K562 (cell line): ENCODE measurements at regions not wholly inside any gene's neighbourhood (a gene's known extent, or its start where the extent isn't known, plus 50 kb on each side); places are given as distances from the start of the nearest gene placed in this dataset.

ENCODE experiments used
- ATAC-seq: fragments of 200-7000 bp; cut with Tn5 transposase; 3 replicates; pipeline ENCODE4 v1.9.1; 2020; ENCODE audit warnings: moderate library complexity
- BruUV-seq: library from RNA; stranded (reverse); fragments of 400-500 nt; replicated peaks from 2 replicates; lab custom pipeline; 2021; lab: Mats Ljungman, UMichigan
- CTCF ChIA-PET: fragments of 300-600 bp; formaldehyde crosslinking; extraction: SDS; loops from one replicate; lab custom pipeline; 2021; ENCODE audit warnings: low intra/inter-chr PET ratio; lab: Yijun Ruan, JAX
- POLR2A ChIA-PET: fragments of 300-600, 350-650 bp; sonication (Branson Sonifier 250); formaldehyde crosslinking; extraction: SDS; loops from one replicate; lab custom pipeline; 2021; ENCODE audit warnings: antibody characterized with exemption, inconsistent platforms; lab: Yijun Ruan, JAX
- DNase-seq, 4 experiments: peaks; one replicate each; pipeline versions ENCODE4 v3.0.0 to v3.0.0-alpha.2; 2011 to 2018; ENCODE audit warnings: low spot score in 3 of 4, mixed read lengths in 3 of 4; ENCODE audit errors: extremely low read depth in 1 of 4
- FAIRE-seq: peaks from 2 replicates; lab custom pipeline; 2011; peaks lifted over from hg19 to GRCh38; lab: Jason Lieb, UNC
- H2AFZ ChIP-seq: 2 replicates; pipeline ENCODE4 v1.6.0; 2011; ENCODE audit warnings: low read depth, low read length, control low read depth, inconsistent platforms
- H3K27ac ChIP-seq: fragments of 200-600 bp; 3 replicates; pipeline ENCODE4 v1.8.0; 2011; ENCODE audit warnings: low read depth, mild to moderate bottlenecking, control low read depth, inconsistent platforms, low read length, moderate library complexity, mixed read lengths; ENCODE audit errors: extremely low read depth
- H3K27me3 ChIP-seq, 2 experiments: fragments of 300-600 bp in 1 of 2; 2 replicates in 1 of 2; 3 replicates in 1 of 2; pipeline versions ENCODE4 v1.6.0 to v1.8.0; 2011; ENCODE audit warnings: inconsistent platforms in 2 of 2, low read length in 2 of 2, mild to moderate bottlenecking in 1 of 2, mixed read lengths in 1 of 2, moderate library complexity in 1 of 2; ENCODE audit not compliant: control insufficient read depth in 2 of 2, insufficient read depth in 2 of 2
- H3K36me3 ChIP-seq: fragments of 300-600 bp; 3 replicates; pipeline ENCODE4 v1.8.0; 2011; ENCODE audit warnings: mild to moderate bottlenecking, low read length, inconsistent platforms; ENCODE audit not compliant: control insufficient read depth, insufficient read depth
- H3K4me1 ChIP-seq, 2 experiments: fragments of 200-600 bp in 1 of 2; replicated peaks in 1 of 2; 2 replicates in 1 of 2; 3 replicates in 1 of 2; pipeline versions ENCODE4 v1.5.1 to v1.8.0; 2011; ENCODE audit warnings: inconsistent platforms in 2 of 2, low read length in 2 of 2, mild to moderate bottlenecking in 1 of 2, mixed read lengths in 1 of 2, moderate library complexity in 1 of 2; ENCODE audit not compliant: control insufficient read depth in 2 of 2, insufficient read depth in 2 of 2
- H3K4me2 ChIP-seq: 2 replicates; pipeline ENCODE4 v1.6.1; 2011; ENCODE audit warnings: low read length, control low read depth, inconsistent platforms, mixed read lengths; ENCODE audit not compliant: insufficient read depth
- H3K4me3 ChIP-seq: fragments of 200-600 bp; sonication (generic), shearing (Covaris generic); 2 replicates; pipeline ENCODE4 v1.5.1; 2016; ENCODE audit warnings: control low read depth, inconsistent platforms
- H3K79me2 ChIP-seq: fragments of 200-600 bp; 3 replicates; pipeline ENCODE4 v1.8.0; 2011; ENCODE audit warnings: low read length, inconsistent platforms; ENCODE audit not compliant: control insufficient read depth, insufficient read depth
- H3K9ac ChIP-seq, 2 experiments: 2 replicates each; pipeline versions ENCODE4 v1.6.0 to v1.6.1; 2011; ENCODE audit warnings: low read depth in 2 of 2, low read length in 2 of 2, control low read depth in 1 of 2, inconsistent platforms in 1 of 2, mild to moderate bottlenecking in 1 of 2, mixed read lengths in 1 of 2; ENCODE audit not compliant: insufficient read depth in 1 of 2
- H3K9me1 ChIP-seq: one replicate; pipeline ENCODE4 v1.6.0; 2011; ENCODE audit warnings: inconsistent platforms, mild to moderate bottlenecking, low read length, moderate library complexity; ENCODE audit not compliant: control insufficient read depth, insufficient read depth
- H3K9me3 ChIP-seq: replicated peaks from 2 replicates; pipeline ENCODE4 v1.5.1; 2011; ENCODE audit warnings: low read depth, low read length, inconsistent platforms; ENCODE audit not compliant: control insufficient read depth, insufficient read depth
- H4K20me1 ChIP-seq: replicated peaks from 2 replicates; pipeline ENCODE4 v1.6.1; 2011; ENCODE audit warnings: low read length, inconsistent platforms, mixed read lengths; ENCODE audit not compliant: control insufficient read depth, insufficient read depth
- DMBX1 ChIP-seq: fragments of 250-450 bp; sonication (Bioruptor Pico); IDR thresholded peaks from 2 replicates; pipeline ENCODE4 v1.8.0; 2022; ENCODE audit warnings: inconsistent platforms, mild to moderate bottlenecking, moderate library complexity, borderline replicate concordance
- GABPA ChIP-seq: fragments of 200-800 bp; sonication (Bioruptor generic); conservative IDR thresholded peaks from 2 replicates; pipeline ENCODE4 v1.6.1; 2016; ENCODE audit warnings: low read depth, missing genetic modification characterization, missing compliant biosample characterization
- MAFK ChIP-seq: IDR thresholded peaks from 2 replicates; pipeline ENCODE4 v1.6.1; 2011; ENCODE audit warnings: low read length, improper control_type of control experiment
- NFXL1 ChIP-seq: fragments of 450-650 bp; formaldehyde crosslinking; IDR thresholded peaks from 2 replicates; pipeline ENCODE4 v1.4.0; 2021; ENCODE audit warnings: mild to moderate bottlenecking
- SPI1 ChIP-seq: IDR thresholded peaks from 2 replicates; pipeline ENCODE4 v1.6.1; 2011; ENCODE audit warnings: low read depth, low read length, control low read depth, borderline replicate concordance
- TAF15 ChIP-seq: fragments of 200-400 bp; formaldehyde crosslinking; IDR thresholded peaks from 2 replicates; pipeline ENCODE4 v1.6.1; 2017; ENCODE audit warnings: mild to moderate bottlenecking, low read depth, low read length, moderate library complexity
- TFAM ChIP-seq: fragments of 250-450 bp; sonication (Bioruptor Pico); conservative IDR thresholded peaks from 2 replicates; pipeline ENCODE4 v1.5.0; 2021; ENCODE audit warnings: mild to moderate bottlenecking, moderate library complexity
- ZFX ChIP-seq: sonication (generic); formaldehyde crosslinking; IDR thresholded peaks from 2 replicates; pipeline ENCODE4 v1.8.0; 2022; ENCODE audit warnings: mild to moderate bottlenecking, missing genetic modification reagents, moderate library complexity
- ZKSCAN1 ChIP-seq: fragments of 150-350 bp; IDR thresholded peaks from 2 replicates; pipeline ENCODE4 v1.6.1; 2016; ENCODE audit warnings: low read depth, low read length
- ZNF165 ChIP-seq: fragments of 250-450 bp; sonication (Bioruptor Pico); IDR thresholded peaks from 2 replicates; pipeline ENCODE4 v1.4.0; 2020; ENCODE audit warnings: borderline replicate concordance
- ZNF217 ChIP-seq: sonication (generic); formaldehyde crosslinking; IDR thresholded peaks from 2 replicates; pipeline ENCODE4 v1.8.0; 2022; ENCODE audit warnings: mild to moderate bottlenecking, missing genetic modification reagents
- WGBS: fragments of 100-300 bp; shearing (Covaris generic); methylation state at CpG from one replicate; pipeline ENCODE4 v1.1.6; 2016; ENCODE audit warnings: low coverage, mixed read lengths; ENCODE audit not compliant: insufficient coverage; ENCODE audit errors: missing lambda C conversion rate; 5-methylcytosine and 5-hydroxymethylcytosine counted together
- in situ Hi-C: fragments of 300-500 bp; cut with MboI; formaldehyde crosslinking; loops from 4 replicates; pipeline ENCODE4 v1.15.0; 2018; ENCODE audit warnings: inconsistent platforms, mixed read lengths
- intact Hi-C: fragments of 100-400 bp; cut with micrococcal nuclease; formaldehyde crosslinking; loops from 2 replicates; pipeline ENCODE4 v1.14.2; 2022
- TF ChIP-seq, protein P1 (sequence below), 2 experiments: fragments of 450-650 bp; IDR thresholded peaks; 2 replicates each; pipeline ENCODE4 v1.6.1; 2018; ENCODE audit warnings: mild to moderate bottlenecking in 2 of 2, low read depth in 1 of 2; ENCODE audit not compliant: partially characterized antibody in 2 of 2
- TF ChIP-seq, protein P2 (sequence below): sonication (generic); formaldehyde crosslinking; IDR thresholded peaks from 2 replicates; pipeline ENCODE4 v1.8.0; 2022; ENCODE audit warnings: mild to moderate bottlenecking, missing genetic modification reagents
- TF ChIP-seq, protein P3 (sequence below): fragments of 450-650 bp; formaldehyde crosslinking; IDR thresholded peaks from 2 replicates; pipeline ENCODE4 v1.4.0; 2022; ENCODE audit warnings: mild to moderate bottlenecking, moderate library complexity
- TF ChIP-seq, protein P4 (sequence below), 2 experiments: IDR thresholded peaks; 2 replicates each; pipeline ENCODE4 v1.6.1; 2011; ENCODE audit warnings: borderline replicate concordance in 1 of 2, control low read depth in 1 of 2, low read depth in 1 of 2, low read length in 1 of 2, mild to moderate bottlenecking in 1 of 2, mixed read lengths in 1 of 2, moderate library complexity in 1 of 2; ENCODE audit not compliant: insufficient read depth in 1 of 2, insufficient read length in 1 of 2, poor library complexity in 1 of 2, severe bottlenecking in 1 of 2; ENCODE audit errors: extremely low read depth in 1 of 2

- Histone ChIP-seq H4K20me1 (peaks cover 6% of the 10 kb centered on the region; the same call in 1 of the 2 replicates), H3K4me3 (no peak overlapping the region), H2AFZ (no peak overlapping the region), H3K27ac (no peak overlapping the region), H3K9me3 (no peaks in the 10 kb centered on the region), H3K4me2 (no peak overlapping the region), H3K9me1 (no peaks in the 10 kb centered on the region), H3K79me2 (no peaks in the 10 kb centered on the region), H3K27me3 (no peaks in the 10 kb centered on the region), H3K4me1 (no peaks in the 10 kb centered on the region), H3K36me3 (no peaks in the 10 kb centered on the region), H3K9ac (no peak overlapping the region)
- FAIRE-seq (peak; percentile 44), ATAC-seq (peak; percentile 61; the same call in 2 of the 3 replicates), DNase-seq (peak; percentile 27 to 47 (median 36))
- BruUV-seq = no TSS peak
- in situ Hi-C loops = no loop called here
- ChIA-PET CTCF (no interaction called here), POLR2A (interaction anchor here (0.6 kb wide), 3 partner anchors 61 to 495 kb away, joined by 3 to 4 read pairs (median 3); no protein-coding TSS in a partner anchor)
- intact Hi-C loops = no loop called here
- 4% methylated on average over 5 of the region's 5 CpGs for WGBS
- no peak for TF ChIP-seq GABPA
- TF ChIP-seq ZKSCAN1 = no peak
- no peak for TF ChIP-seq ZFX (CRISPR knock-in tag)
- TF ChIP-seq, protein P1, sequence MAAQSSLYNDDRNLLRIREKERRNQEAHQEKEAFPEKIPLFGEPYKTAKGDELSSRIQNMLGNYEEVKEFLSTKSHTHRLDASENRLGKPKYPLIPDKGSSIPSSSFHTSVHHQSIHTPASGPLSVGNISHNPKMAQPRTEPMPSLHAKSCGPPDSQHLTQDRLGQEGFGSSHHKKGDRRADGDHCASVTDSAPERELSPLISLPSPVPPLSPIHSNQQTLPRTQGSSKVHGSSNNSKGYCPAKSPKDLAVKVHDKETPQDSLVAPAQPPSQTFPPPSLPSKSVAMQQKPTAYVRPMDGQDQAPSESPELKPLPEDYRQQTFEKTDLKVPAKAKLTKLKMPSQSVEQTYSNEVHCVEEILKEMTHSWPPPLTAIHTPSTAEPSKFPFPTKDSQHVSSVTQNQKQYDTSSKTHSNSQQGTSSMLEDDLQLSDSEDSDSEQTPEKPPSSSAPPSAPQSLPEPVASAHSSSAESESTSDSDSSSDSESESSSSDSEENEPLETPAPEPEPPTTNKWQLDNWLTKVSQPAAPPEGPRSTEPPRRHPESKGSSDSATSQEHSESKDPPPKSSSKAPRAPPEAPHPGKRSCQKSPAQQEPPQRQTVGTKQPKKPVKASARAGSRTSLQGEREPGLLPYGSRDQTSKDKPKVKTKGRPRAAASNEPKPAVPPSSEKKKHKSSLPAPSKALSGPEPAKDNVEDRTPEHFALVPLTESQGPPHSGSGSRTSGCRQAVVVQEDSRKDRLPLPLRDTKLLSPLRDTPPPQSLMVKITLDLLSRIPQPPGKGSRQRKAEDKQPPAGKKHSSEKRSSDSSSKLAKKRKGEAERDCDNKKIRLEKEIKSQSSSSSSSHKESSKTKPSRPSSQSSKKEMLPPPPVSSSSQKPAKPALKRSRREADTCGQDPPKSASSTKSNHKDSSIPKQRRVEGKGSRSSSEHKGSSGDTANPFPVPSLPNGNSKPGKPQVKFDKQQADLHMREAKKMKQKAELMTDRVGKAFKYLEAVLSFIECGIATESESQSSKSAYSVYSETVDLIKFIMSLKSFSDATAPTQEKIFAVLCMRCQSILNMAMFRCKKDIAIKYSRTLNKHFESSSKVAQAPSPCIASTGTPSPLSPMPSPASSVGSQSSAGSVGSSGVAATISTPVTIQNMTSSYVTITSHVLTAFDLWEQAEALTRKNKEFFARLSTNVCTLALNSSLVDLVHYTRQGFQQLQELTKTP (IDR thresholded peaks at IDR 0.05; ENCODE audit: low read depth in 1 of 2, partially characterized antibody in 2 of 2) = peak in 1 of 2 experiments; percentile 72
- no peak for TF ChIP-seq TFAM
- TF ChIP-seq ZNF217 (CRISPR knock-in tag) = no peak
- no peak for TF ChIP-seq MAFK
- TF ChIP-seq, protein P2, sequence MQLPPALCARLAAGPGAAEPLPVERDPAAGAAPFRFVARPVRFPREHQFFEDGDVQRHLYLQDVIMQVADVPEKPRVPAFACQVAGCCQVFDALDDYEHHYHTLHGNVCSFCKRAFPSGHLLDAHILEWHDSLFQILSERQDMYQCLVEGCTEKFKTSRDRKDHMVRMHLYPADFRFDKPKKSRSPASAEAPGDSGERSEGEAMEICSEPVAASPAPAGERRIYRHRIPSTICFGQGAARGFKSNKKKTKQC (CRISPR knock-in tag) = peak; percentile 58; the same call in 1 of the 2 replicates
- TF ChIP-seq TAF15 = no peak
- no peak for TF ChIP-seq SPI1
- TF ChIP-seq, protein P3, sequence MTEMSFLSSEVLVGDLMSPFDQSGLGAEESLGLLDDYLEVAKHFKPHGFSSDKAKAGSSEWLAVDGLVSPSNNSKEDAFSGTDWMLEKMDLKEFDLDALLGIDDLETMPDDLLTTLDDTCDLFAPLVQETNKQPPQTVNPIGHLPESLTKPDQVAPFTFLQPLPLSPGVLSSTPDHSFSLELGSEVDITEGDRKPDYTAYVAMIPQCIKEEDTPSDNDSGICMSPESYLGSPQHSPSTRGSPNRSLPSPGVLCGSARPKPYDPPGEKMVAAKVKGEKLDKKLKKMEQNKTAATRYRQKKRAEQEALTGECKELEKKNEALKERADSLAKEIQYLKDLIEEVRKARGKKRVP = no peak
- no peak for TF ChIP-seq ZNF165
- no peak for TF ChIP-seq NFXL1 (CRISPR knock-in tag)
- TF ChIP-seq, protein P4, sequence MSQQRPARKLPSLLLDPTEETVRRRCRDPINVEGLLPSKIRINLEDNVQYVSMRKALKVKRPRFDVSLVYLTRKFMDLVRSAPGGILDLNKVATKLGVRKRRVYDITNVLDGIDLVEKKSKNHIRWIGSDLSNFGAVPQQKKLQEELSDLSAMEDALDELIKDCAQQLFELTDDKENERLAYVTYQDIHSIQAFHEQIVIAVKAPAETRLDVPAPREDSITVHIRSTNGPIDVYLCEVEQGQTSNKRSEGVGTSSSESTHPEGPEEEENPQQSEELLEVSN (IDR thresholded peaks at IDR 0.05; ENCODE audit: borderline replicate concordance in 1 of 2, extremely low read depth in 1 of 2, insufficient read depth in 1 of 2, insufficient read length in 1 of 2, low read depth in 1 of 2, low read length in 1 of 2, poor library complexity in 1 of 2, severe bottlenecking in 1 of 2) = peak in 1 of 2 experiments; percentile 57
- peak; percentile 38; the same call in 1 of the 2 replicates for TF ChIP-seq DMBX1 (CRISPR knock-in tag)
Observed at GRCh38 chr11:45543808-45544422, 121.5 kb downstream of the CHST1 start.
